GM23248 (cell line): ENCODE measurements at regions not wholly inside any gene's neighbourhood (a gene's known extent, or its start where the extent isn't known, plus 50 kb on each side); places are given as distances from the start of the nearest gene placed in this dataset.
"Not testable (repeated sequence)": the region's sequence is repeated elsewhere in the genome, so short reads cannot be mapped to it uniquely, and the experiment has no call there.

ENCODE experiments used
- DNase-seq: peaks from one replicate; pipeline ENCODE4 v3.0.0-alpha.2; 2015
- H2AFZ ChIP-seq: fragments of 200-600 bp; sonication (generic); 2 replicates; pipeline ENCODE4 v1.6.1; 2016; ENCODE audit warnings: antibody characterized with exemption
- H3F3A ChIP-seq: fragments of 200-600 bp; sonication (generic); 2 replicates; pipeline ENCODE4 v1.6.1; 2016; ENCODE audit warnings: mild to moderate bottlenecking, antibody characterized with exemption, mixed run types; ENCODE audit not compliant: insufficient read depth
- H3K27ac ChIP-seq: fragments of 200-600 bp; sonication (generic); 2 replicates; pipeline ENCODE4 v1.5.1; 2016; ENCODE audit warnings: mild to moderate bottlenecking
- H3K27me3 ChIP-seq: fragments of 200-600 bp; sonication (generic); replicated peaks from 2 replicates; pipeline ENCODE4 v1.6.1; 2016; ENCODE audit warnings: mild to moderate bottlenecking; ENCODE audit not compliant: insufficient read depth
- H3K36me3 ChIP-seq: fragments of 200-600 bp; sonication (generic); 2 replicates; pipeline ENCODE4 v1.6.1; 2016; ENCODE audit warnings: low read depth, mild to moderate bottlenecking
- H3K4me1 ChIP-seq: fragments of 200-600 bp; sonication (generic); 2 replicates; pipeline ENCODE4 v1.6.1; 2016; ENCODE audit warnings: mild to moderate bottlenecking; ENCODE audit not compliant: insufficient read depth
- H3K4me2 ChIP-seq: fragments of 200-600 bp; sonication (generic); one replicate; pipeline ENCODE4 v1.6.1; 2016; ENCODE audit warnings: mild to moderate bottlenecking; ENCODE audit not compliant: unreplicated experiment
- H3K4me3 ChIP-seq: fragments of 200-600 bp; sonication (generic); 2 replicates; pipeline ENCODE4 v1.5.1; 2016; ENCODE audit warnings: mild to moderate bottlenecking
- H3K79me2 ChIP-seq: fragments of 200-600 bp; sonication (generic); 2 replicates; pipeline ENCODE4 v1.6.1; 2016; ENCODE audit warnings: mild to moderate bottlenecking; ENCODE audit not compliant: insufficient read depth
- H3K9ac ChIP-seq: fragments of 200-600 bp; sonication (generic); 2 replicates; pipeline ENCODE4 v1.6.1; 2016; ENCODE audit warnings: mild to moderate bottlenecking
- H3K9me2 ChIP-seq: fragments of 200-600 bp; sonication (generic); 2 replicates; pipeline ENCODE4 v1.6.1; 2016; ENCODE audit warnings: mixed run types, mild to moderate bottlenecking, moderate library complexity; ENCODE audit not compliant: insufficient read depth
- H3K9me3 ChIP-seq: fragments of 200-600 bp; sonication (generic); one replicate; pipeline ENCODE4 v1.6.1; 2017; ENCODE audit warnings: low read depth
- H4K20me1 ChIP-seq: fragments of 200-600 bp; sonication (generic); 2 replicates; pipeline ENCODE4 v1.6.0; 2016; ENCODE audit not compliant: insufficient read depth
- EZH2 ChIP-seq: fragments of 200-600 bp; sonication (generic); IDR thresholded peaks from 2 replicates; pipeline ENCODE4 v1.6.1; 2018; ENCODE audit warnings: antibody characterized with exemption, mild to moderate bottlenecking; ENCODE audit not compliant: insufficient read depth, poor library complexity, severe bottlenecking
- EZH2phosphoT487 ChIP-seq: fragments of 200-600 bp; sonication (generic); IDR thresholded peaks from 2 replicates; pipeline ENCODE4 v1.6.1; 2018; ENCODE audit warnings: antibody characterized with exemption, moderate library complexity, mild to moderate bottlenecking, low read depth; ENCODE audit not compliant: insufficient read depth
- WGBS, 2 experiments: methylation state at CpG; one replicate each; pipeline ENCODE4 v1.1.6; 2015 to 2017; ENCODE audit warnings: low lambda C conversion rate in 2 of 2, low coverage in 1 of 2; ENCODE audit errors: missing lambda C conversion rate in 2 of 2; 5-methylcytosine and 5-hydroxymethylcytosine counted together
- in situ Hi-C: fragments of 300-500 bp; cut with MboI; formaldehyde crosslinking; loops from 2 replicates; pipeline ENCODE4 v1.15.0; 2020

DNA sequence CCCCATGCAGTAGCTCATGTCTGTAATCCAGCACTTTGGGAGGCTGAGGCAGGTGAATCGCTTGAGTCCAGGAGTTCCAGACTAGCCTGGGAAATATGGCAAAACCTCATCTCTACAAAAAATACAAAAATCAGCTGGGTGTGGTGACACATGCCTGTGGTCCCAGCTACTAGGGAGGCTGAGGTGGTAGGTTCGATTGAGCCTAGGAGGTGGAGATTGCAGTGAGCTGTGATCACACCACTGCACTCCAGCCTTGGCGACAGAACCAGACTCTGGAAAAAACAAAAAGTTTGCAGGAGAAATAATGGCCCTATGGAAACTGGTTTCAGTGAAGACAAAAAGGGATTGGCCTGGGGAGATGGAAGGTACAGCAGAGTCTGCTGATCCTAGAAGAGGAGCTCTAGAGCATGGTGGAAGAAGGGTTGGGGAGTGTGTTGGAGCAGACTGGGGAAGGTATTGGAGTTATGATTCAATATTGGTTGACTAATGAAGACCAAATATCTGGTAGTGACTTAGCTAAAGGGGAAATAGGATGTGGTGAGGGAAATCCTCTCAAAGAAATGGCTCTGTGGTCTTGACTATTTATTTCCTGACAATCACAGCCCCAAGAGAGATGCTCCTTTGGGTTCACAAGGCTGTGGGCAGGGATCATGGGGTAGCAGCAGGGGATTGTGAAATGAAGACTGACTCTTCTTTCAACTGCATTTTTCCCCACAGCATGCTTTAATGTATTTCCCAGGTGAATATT is 281.9 kb downstream of the UTRN start:
- H3K4me2 ChIP-seq, result no peak overlapping the region
- in situ Hi-C loops, result no loop called here
- H2AFZ ChIP-seq, result no peak overlapping the region
- no peaks in the 10 kb centered on the region for H3K4me1 ChIP-seq
- no peak overlapping the region for H3K4me3 ChIP-seq
- no peak for DNase-seq
- WGBS, 2 experiments, result 96 to 100% methylated on average over 3 of the region's 3 CpGs
- H3K27ac ChIP-seq, result no peak overlapping the region
- no peak overlapping the region for H3K9ac ChIP-seq
- TF ChIP-seq EZH2 (no peak), EZH2phosphoT487 (no peak)
- no peaks in the 10 kb centered on the region for H3K27me3 ChIP-seq
- no peaks in the 10 kb centered on the region for H3F3A ChIP-seq
- no peaks in the 10 kb centered on the region for H3K9me3 ChIP-seq
- no peaks in the 10 kb centered on the region for H4K20me1 ChIP-seq
- H3K36me3 ChIP-seq, result 0 out of 2 replicates have a peak, but pooled peaks cover 9% of the 10 kb centered on the region
- no peaks in the 10 kb centered on the region for H3K79me2 ChIP-seq
- no peaks in the 10 kb centered on the region; the same call in 1 of the 2 replicates for H3K9me2 ChIP-seq

- 0 out of 2 replicates have a peak, but pooled peaks cover 4% of the 10 kb centered on the region for H3K36me3 ChIP-seq
- no peaks in the 10 kb centered on the region for H3K79me2 ChIP-seq
- no peaks in the 10 kb centered on the region for H3K4me1 ChIP-seq
- no peak overlapping the region for H3K27ac ChIP-seq
- no peak overlapping the region for H3K4me3 ChIP-seq
- in situ Hi-C loops, result no loop called here
- no peak overlapping the region for H3K4me2 ChIP-seq
- H3K9ac ChIP-seq, result no peak overlapping the region
- H3K9me3 ChIP-seq, result no peaks in the 10 kb centered on the region
- no peaks in the 10 kb centered on the region for H3F3A ChIP-seq
- no peaks in the 10 kb centered on the region; the same call in 1 of the 2 replicates for H3K9me2 ChIP-seq
- no peaks in the 10 kb centered on the region for H3K27me3 ChIP-seq
- no peak for DNase-seq
- H2AFZ ChIP-seq, result no peak overlapping the region
- TF ChIP-seq EZH2phosphoT487 (no peak), EZH2 (no peak)
- H4K20me1 ChIP-seq, result no peaks in the 10 kb centered on the region
- 87 to 88% methylated on average over 8 of the region's 8 CpGs for WGBS, 2 experiments
Measured at GRCh38 chr6:144568241-144568640, 283.1 kb downstream of the UTRN start.

GRCh38 chr6:144572541-144572940 is 287.4 kb downstream of the UTRN start:
- H3K9ac ChIP-seq, H3K27me3 ChIP-seq, H4K20me1 ChIP-seq, H2AFZ ChIP-seq, H3F3A ChIP-seq, H3K79me2 ChIP-seq, H3K27ac ChIP-seq, H3K9me3 ChIP-seq, H3K9me2 ChIP-seq, H3K4me1 ChIP-seq, H3K4me3 ChIP-seq, H3K4me2 ChIP-seq, in situ Hi-C loops, DNase-seq: not testable (repeated sequence)
- 95 to 100% methylated on average over 1 of the region's 1 CpG for whole genome bisulfite sequencing, 2 experiments
- H3K36me3 ChIP-seq, result 0 out of 2 replicates have a peak, but pooled peaks cover 11% of the 10 kb centered on the region

DNA sequence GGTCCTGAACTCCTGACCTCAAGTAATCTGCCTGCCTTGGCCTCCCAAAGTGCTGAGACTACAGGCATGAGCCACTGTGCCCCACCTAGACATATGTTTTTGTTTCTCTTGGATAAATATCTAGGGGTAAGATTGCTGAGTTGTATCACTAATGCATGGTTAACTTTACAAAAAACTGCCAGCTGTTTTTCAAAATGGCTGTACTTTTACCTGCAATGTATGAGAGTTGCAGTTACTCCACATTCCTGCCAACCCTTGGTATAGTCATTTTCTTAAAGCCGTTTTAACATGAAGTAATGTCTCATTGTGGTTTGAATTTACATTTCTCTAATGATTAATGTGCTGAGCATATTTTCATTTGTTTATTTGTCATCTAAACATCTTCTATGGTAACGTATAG is 289.7 kb downstream of the UTRN start:
- Histone ChIP-seq H2AFZ (no peak overlapping the region), H3K27ac (no peak overlapping the region), H3K36me3 (0 out of 2 replicates have a peak, but pooled peaks cover 17% of the 10 kb centered on the region), H3F3A (peaks cover 23% of the 10 kb centered on the region), H3K27me3 (no peaks in the 10 kb centered on the region), H3K9me2 (no peaks in the 10 kb centered on the region), H3K9me3 (no peaks in the 10 kb centered on the region), H3K4me3 (no peak overlapping the region), H3K9ac (no peak overlapping the region), H3K79me2 (no peaks in the 10 kb centered on the region), H3K4me1 (peaks cover 16% of the 10 kb centered on the region), H4K20me1 (no peaks in the 10 kb centered on the region), H3K4me2 (no peak overlapping the region)
- WGBS, 2 experiments, result 79% methylated on average over 2 of the region's 2 CpGs
- TF ChIP-seq EZH2phosphoT487 (no peak), EZH2 (no peak)
- DNase-seq, result no peak
- in situ Hi-C loops, result loop anchor here (25.0 kb wide), 1 partner anchor 1063 kb away; no protein-coding TSS in a partner anchor
